ENCODE measurements at regions not wholly inside any gene's neighbourhood (a gene's known extent, or its start where the extent isn't known, plus 50 kb on each side); places are given as distances from the start of the nearest gene placed in this dataset.
"Not testable (repeated sequence)": the region's sequence is repeated elsewhere in the genome, so short reads cannot be mapped to it uniquely, and the experiment has no call there.

DNA sequence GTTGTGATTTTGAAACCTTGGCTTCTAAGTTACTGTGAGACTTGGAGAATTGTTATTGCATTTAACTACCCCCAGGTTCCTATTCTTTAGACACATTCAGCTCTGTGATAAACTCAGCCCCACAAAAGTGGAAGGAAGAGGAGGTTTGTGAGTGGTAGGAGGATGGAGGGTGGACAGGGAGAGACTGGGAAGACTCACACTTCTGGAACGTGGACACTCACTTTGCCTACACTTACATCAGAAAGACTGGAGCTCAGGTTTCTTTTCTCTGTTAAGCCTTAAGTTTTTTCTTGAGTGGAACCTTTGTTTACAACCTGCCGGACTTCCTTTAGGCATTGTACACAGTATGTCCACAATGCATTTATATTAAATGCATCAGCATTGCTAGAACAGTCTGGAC is 99.0 kb downstream of the AREG start:
- peak; percentile 48 for DNase-seq (ENCODE audit: low read depth)

DNA sequence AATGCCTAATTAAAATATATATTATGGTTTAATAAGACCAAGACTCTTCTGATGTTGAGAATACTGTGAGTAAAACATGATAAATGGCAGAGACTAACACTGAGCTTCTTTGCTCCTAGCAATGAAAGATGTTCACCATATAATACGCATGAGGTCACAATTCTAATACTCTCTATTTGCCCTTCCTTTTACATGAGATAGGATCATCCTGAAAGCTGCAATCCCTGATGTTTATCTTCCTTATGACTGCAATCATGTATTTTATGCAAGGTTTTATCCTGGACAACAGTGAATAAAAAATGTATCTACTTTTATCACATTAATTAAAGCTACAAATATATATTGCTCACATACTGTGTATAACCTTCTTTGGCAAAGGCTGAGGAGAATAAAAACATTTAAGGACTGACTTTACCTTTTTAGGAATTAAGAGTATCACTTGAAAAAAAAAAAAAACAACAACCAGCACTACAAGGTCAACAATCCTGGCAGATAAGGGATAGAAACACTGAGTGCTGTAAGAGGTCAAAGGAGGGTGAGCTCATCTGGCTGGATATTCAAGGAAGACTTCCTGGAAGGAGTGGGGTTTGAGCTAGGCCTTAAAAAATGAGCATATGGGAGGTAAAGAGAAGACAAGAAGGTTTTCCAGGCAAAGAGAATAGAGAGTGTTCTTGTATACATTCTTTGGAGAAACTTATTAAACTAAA is 99.9 kb downstream of the AREG start:
- DNase-seq (ENCODE audit: low read depth) = no peak

DNA sequence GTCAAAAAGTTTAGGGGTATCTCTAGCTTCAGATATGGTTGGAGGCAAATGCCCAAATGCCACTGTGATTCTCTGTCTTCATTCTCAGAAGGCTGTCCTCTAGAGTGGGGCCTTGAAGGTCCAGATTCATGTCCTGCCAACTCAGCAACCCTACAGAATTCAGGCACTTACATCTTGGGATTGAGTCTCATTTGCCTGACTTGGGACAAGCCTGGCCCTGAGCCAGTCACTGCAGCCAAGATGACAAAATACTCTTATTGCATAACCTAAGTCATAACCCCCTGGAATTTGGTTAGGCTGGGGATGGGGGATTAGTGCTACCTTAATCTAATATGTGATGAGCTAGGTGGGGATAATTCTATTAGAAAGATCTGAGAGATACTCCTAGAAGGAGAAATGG is 100.5 kb downstream of the AREG start:
- DNase-seq (ENCODE audit: low read depth) = no peak

GRCh38 chr4:74546057-74546456 is 101.1 kb downstream of the AREG start:
- peak; percentile 52 for DNase-seq (ENCODE audit: low read depth)

DNA sequence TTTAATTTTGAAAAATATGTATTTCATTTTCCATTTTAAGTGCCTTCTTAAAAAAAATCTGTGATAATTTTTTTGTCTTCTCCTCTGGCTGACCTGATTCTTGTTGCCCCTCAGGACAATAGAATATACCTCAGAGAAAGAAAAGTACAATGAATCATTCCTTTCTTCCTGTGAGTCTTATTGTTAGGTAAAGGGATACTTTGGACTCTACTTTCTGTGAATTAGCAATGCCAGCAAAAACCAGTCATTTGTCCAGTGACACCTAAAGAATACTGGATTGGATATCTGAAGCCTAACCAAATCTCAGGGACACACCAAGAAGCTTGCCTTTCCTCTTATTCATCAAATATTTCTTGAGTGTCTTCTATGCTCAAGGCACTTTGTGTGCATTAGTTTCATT is 102.1 kb downstream of the AREG start:
- peak; percentile 21 for DNase-seq (ENCODE audit: low read depth)

DNA sequence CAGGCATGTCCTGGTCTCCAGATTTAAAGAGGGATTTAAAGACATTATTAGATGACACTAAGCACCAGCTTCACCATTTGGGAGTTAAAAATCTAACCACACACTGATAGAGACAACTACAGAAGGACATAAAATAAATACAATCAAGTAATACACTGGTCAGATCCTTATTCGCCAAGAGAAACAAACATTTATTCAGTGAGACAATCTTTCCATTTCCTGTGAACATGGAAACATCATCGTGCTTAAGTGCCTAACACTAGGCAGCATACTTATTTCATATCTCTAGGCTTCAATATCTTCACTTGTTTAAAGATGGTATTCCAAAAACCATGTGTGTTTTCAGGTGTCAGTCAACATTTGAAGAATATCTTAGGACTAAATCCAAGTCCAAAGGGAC is 103.6 kb downstream of the AREG start:
- DNase-seq (ENCODE audit: low read depth) = no peak

DNA sequence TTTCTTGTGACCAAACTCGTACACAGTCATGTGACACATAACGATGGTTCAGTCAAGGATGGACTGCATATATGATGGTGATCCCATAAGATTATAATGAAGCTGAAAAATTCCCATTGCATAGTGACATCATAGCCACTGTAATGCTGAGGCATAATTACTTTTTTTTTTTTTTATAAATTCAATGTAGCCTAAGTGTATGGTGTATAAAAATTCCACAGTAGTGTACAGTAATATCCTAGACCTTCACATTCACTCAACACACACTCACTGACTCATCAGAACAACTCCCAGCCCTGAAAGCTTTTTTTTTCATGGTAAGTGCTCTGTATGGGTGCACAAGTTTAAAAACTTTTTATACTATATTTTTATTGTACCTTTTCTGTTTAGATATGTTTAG is 105.0 kb downstream of the AREG start:
- peak; percentile 40 for DNase-seq (ENCODE audit: low read depth)

GRCh38 chr4:74555231-74555630 is 110.3 kb downstream of the AREG start:
- peak; percentile 79 for DNase-seq (ENCODE audit: low read depth)

- no peak for DNase-seq (ENCODE audit: low read depth)
These were observed 110.9 kb downstream of the AREG start for GRCh38 chr4:74555843-74556242.

DNA sequence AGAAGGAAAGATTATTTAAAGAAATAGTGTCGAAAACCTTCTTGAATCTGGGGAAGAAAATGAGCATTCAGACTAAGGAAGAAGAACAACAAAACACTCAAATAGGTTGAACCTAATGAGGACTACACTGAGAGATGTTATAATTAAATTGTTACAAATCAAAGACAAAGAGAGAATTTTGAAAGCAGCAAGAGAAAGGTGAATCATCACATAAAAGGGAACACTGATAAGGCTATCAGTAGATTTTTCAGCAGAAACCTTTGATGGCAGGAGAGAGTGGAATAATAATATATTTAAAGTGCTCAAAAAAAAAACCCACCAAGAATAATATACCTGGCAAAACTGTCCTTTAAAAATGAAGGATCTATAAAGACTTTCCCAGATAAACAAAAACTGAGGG is 114.9 kb downstream of the AREG start:
- DNase-seq (ENCODE audit: low read depth) = no peak

DNA sequence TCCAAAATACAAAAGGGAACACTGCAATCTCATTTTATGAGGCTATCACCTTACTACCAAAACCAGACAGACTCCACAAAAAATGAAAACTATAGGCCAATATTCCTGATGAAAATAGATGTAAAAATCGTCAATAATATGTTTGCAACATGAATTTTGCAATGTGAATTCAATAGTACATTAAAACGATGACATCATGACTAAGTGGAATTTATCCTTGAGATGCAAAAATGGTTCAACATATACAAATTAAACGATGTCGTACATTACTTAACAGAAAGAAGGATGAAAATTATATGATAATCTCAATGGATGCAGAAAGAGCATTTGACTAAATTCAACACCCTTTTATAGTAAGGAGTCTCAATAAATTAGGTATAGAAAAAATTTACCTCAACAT is 123.0 kb downstream of the AREG start:
- DNase-seq (ENCODE audit: low read depth) = no peak

DNA sequence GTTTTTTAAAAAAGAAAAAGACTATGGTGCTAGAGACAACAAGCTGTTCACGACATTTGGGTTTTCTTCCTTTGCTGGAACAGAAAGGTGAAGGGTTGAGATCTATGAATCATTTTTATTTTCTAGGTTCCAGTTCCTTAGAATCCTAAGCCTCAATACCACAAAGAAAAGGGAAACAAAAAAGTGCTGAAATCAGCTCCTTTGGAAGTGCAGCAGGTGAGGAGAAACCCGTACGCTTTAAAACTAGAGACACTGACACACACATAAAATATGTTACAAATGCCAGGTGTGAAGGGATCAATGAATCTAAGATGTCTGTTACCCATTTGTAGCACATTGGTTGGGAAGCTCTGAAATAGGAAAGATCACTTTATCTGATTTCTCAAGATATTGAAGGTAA is 125.2 kb downstream of the AREG start:
- no peak for DNase-seq (ENCODE audit: low read depth)

DNA sequence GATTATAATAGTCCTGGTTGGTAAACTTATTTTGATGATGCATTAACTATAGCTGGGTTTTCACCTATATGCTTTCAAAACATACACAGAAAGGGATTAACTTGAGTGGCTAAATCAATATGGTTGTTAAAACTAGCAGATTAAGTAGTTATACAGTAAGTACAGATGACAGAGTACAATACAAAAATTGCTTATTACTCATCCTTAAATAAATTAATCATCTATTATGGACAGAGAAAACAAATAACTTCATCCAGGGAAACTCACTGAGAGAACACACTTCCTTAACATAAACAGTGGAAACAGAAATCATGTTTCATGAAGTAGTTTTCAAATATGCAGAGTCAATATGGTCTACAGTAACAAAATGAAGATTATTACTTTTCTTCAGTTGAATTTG is 133.4 kb downstream of the AREG start:
- no peak for DNase-seq (ENCODE audit: low read depth)

DNA sequence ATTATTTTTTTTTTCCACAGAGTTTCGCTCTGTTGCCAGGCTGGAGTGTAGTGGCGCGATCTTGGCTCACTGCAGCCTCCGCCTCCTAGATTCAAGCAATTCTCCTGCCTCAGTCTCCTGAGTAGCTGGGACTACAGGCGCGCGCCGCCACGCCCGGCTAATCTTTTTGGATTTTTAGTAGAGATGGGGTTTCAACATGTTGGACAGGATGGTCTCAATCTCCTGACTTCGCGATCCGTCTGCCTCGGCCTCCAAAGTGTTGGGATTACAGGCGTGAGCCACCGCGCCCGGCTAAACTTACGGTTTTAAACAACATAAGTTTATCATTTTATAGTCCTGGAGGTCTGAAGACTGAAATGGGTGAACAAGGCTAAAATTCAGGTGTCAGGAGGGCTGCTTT is 133.9 kb downstream of the AREG start:
- DNase-seq (ENCODE audit: low read depth) = not testable (repeated sequence)

DNA sequence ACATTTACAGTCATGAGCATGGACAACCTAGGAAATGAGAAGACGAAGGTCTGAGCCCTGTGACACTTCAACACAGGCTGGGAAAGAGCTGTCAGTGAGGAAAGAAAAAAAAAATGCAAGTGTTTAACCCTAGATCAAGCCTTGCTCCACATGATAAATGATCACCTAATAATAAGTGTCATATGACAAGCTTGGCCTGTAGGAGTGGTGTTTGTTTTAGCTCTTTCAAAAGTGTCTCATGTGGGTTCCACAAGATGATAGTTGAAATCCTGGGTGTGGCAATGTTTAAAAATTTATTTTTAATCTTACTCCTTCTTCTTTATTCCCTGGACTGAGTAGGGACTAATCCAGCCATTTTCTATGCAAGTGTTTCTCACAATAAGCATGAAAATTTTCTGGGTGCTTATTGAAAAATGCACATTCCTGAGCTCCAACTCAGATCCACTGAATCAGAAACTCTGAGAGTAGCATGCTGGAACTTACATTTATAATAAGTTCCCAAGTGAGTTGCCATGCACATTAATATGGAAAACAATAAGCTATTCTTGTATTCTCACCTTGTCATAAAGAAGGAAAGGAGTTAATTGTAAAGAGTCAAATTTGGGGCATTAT is 138.3 kb downstream of the AREG start:
- DNase-seq (ENCODE audit: low read depth) = no peak

- no peak for DNase-seq (ENCODE audit: low read depth)
These were observed 138.8 kb downstream of the AREG start for GRCh38 chr4:74583757-74584156.

GRCh38 chr4:74588350-74588749 is 143.4 kb downstream of the AREG start:
- no peak for DNase-seq (ENCODE audit: low read depth)

GRCh38 chr4:74590476-74590875 is 145.5 kb downstream of the AREG start:
- DNase-seq (ENCODE audit: low read depth) = no peak

DNA sequence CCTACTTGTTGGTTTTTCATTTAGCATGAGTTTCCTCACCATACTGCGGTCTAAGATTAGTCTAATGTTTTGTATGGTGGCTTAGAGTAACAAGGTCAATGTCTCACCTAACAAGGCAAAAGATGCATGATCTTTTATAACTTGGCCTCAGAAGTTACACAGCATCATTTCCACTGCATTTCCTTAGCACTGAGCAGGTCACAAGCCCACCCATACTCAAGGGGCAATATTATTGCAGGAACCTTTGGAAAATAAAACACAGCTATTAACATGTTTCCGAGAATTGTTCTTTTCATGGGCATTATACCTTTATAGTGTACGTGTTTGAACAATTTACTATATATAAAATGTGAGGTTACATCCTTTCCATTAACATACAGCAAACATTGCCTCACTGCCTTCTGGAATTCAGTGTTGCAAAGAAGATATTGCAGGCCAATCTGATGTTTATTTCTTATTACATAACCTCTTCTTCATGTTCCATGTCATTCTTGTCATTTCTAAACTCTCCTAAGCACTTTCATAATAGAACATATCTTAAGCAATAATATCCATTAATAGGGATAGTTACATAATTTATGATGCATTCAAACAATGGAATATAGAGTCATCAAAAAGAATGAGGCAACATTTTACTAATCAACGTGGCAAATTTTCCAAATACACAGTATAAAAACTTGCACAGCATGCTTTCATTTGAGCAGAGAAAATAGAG is 153.8 kb downstream of the AREG start:
- DNase-seq (ENCODE audit: low read depth) = no peak

DNA sequence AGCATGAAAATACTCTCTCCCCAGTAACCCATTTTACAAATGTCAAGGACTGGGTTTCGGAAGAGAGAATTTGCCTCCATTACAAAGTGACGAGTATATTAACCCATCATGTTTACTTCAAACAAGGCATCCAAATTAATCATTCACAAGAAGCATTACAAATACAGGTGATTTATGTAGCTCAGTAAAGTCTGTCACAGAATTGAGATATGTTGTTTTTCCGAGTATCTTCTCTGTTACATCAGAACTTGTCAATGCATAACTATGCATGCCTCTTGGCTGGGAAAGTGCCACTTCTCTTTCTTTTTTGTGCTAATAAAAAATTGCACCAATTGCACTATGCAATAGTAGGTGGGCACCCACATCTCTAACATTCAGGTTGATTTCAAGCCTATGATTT is 158.2 kb downstream of the AREG start:
- DNase-seq (ENCODE audit: low read depth) = no peak

DNA sequence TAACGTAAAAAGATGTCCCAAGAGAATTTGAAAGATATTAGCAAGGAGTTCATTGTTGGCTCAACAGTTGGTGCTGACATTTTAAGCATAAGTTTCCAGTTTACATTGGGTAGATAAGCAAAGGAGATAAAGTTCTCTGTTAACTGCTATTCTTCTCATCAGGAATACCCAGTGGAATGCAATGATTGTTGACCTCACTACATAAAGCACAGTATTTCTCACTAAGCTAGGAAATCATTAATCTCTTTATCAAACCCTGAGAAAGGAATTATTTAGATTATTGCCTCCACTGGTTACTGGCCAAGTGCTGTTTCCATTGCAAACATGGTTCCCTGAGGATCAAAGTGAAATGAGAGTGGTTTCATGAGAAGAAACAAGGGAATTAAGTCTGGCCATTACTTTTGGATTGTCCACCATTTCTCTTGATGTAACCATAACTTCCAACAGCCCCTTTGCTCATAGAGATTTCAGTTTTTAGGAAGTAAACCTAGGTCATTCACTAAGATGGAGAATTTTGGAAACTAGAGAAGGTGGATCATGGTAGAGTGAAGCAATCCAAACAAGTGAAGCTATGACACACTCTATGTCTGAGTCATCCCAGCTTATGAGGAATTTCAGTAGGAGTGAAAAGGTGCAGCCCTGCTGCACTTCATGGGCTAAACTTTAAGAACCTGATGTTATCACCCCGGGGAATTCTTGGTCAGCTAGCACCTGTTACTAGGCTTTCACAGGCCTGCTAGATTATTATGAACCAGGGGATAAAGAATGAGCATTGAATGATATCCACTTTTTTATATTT is 163.4 kb downstream of the AREG start:
- DNase-seq (ENCODE audit: low read depth) = peak; percentile 68

- DNase-seq (ENCODE audit: low read depth) = no peak
These were observed 165.6 kb downstream of the AREG start for GRCh38 chr4:74610491-74610890.
